ENCODE measurements at regions not wholly inside any gene's neighbourhood (a gene's known extent, or its start where the extent isn't known, plus 50 kb on each side); places are given as distances from the start of the nearest gene placed in this dataset.

- DNase-seq (ENCODE audit: low spot score), result no peak
These were observed 104.8 kb upstream of the UBL3 start for GRCh38 chr13:29955137-29955650.

- no peak for DNase-seq (ENCODE audit: low spot score)
These were observed 103.9 kb upstream of the UBL3 start for GRCh38 chr13:29954082-29955028.

GRCh38 chr13:29953542-29953941, 103.1 kb upstream of the UBL3 start:
- DNase-seq (ENCODE audit: low spot score), result no peak

- no peak for DNase-seq (ENCODE audit: low spot score)
These were observed 101.8 kb upstream of the UBL3 start for GRCh38 chr13:29952245-29952644.

- no peak for DNase-seq (ENCODE audit: low spot score)
These were observed 98.4 kb upstream of the UBL3 start for GRCh38 chr13:29948791-29949190.

- DNase-seq (ENCODE audit: low spot score), result no peak
These were observed 97.8 kb upstream of the UBL3 start for GRCh38 chr13:29948244-29948643.

GRCh38 chr13:29947839-29948238, 97.4 kb upstream of the UBL3 start:
- no peak for DNase-seq (ENCODE audit: low spot score)

GRCh38 chr13:29946093-29946492, 95.7 kb upstream of the UBL3 start:
- DNase-seq (ENCODE audit: low spot score), result no peak

GRCh38 chr13:29943686-29944085, 93.3 kb upstream of the UBL3 start:
- DNase-seq (ENCODE audit: low spot score), result no peak

- DNase-seq (ENCODE audit: low spot score), result no peak
These were observed 92.9 kb upstream of the UBL3 start for GRCh38 chr13:29943273-29943672.

GRCh38 chr13:29940715-29941114, 90.3 kb upstream of the UBL3 start:
- DNase-seq (ENCODE audit: low spot score), result no peak

- no peak for DNase-seq (ENCODE audit: low spot score)
These were observed 88.7 kb upstream of the UBL3 start for GRCh38 chr13:29939158-29939557.

GRCh38 chr13:29937841-29938240, 87.4 kb upstream of the UBL3 start:
- DNase-seq (ENCODE audit: low spot score), result no peak

- DNase-seq (ENCODE audit: low spot score), result no peak
These were observed 87.0 kb upstream of the UBL3 start for GRCh38 chr13:29937379-29937778.

- no peak for DNase-seq (ENCODE audit: low spot score)
These were observed 86.5 kb upstream of the UBL3 start for GRCh38 chr13:29936956-29937355.

- DNase-seq (ENCODE audit: low spot score), result no peak
These were observed 85.8 kb upstream of the UBL3 start for GRCh38 chr13:29936051-29936813.

- no peak for DNase-seq (ENCODE audit: low spot score)
These were observed 85.0 kb upstream of the UBL3 start for GRCh38 chr13:29935309-29935981.

- DNase-seq (ENCODE audit: low spot score), result no peak
These were observed 84.3 kb upstream of the UBL3 start for GRCh38 chr13:29934531-29935308.

GRCh38 chr13:29933401-29933800, 83.0 kb upstream of the UBL3 start:
- DNase-seq (ENCODE audit: low spot score), result no peak

GRCh38 chr13:29931696-29932095, 81.3 kb upstream of the UBL3 start:
- DNase-seq (ENCODE audit: low spot score), result no peak

All from ureter (tissue), 1 donor.